ENCODE measurements at regions not wholly inside any gene's neighbourhood (a gene's known extent, or its start where the extent isn't known, plus 50 kb on each side); places are given as distances from the start of the nearest gene placed in this dataset.
"Not testable (repeated sequence)": the region's sequence is repeated elsewhere in the genome, so short reads cannot be mapped to it uniquely, and the experiment has no call there.

DNA sequence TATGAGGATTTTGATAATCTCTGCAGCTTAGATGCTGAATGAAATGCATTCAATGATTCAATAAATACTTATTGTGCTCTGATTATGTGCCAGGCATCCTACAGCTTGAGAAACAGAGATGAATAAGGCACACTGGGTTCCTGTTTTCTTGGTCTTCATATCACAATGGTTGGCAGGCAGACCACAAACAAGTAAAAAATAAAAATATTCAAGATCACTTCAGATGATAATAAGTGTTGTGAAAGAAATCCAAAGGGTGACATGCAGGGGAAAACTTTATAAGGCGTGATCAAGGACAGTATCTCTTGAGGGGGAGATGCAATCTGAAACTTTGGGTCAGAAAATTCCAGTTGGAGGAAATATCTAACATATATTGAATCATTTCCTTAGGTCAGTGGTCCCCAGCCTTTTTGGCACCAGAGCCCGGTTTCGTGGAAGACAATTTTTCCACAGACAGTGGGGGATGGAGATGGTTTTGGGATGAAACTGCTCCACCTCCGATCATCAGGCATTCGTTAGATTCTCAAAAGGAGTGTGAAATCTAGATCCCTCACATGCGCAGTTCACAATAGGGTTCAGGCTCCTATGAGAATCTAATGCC is 73.7 kb upstream of the RAP1B start:
- Mint-ChIP-seq H3K4me3 (peak overlapping the region; percentile 9), H3K36me3 (ENCODE audit: insufficient read depth) (peaks cover 2% of the 10 kb centered on the region), H3K27me3 (no peaks in the 10 kb centered on the region), H3K4me1 (peaks cover 48% of the 10 kb centered on the region), H3K9me3 (peaks cover 7% of the 10 kb centered on the region), H3K27ac (ENCODE audit: low read depth) (peak overlapping the region; percentile 53)
- ATAC-seq (replicated peaks; ENCODE audit: extremely low read depth, poor library complexity, severe bottlenecking): peak; percentile 24
- no peak for DNase-seq (ENCODE audit: low spot score in 2 of 2)

GRCh38 chr12:68537571-68537970 is 73.1 kb upstream of the RAP1B start:
- DNase-seq (ENCODE audit: low spot score in 2 of 2) (no peak), ATAC-seq (replicated peaks; ENCODE audit: extremely low read depth, poor library complexity, severe bottlenecking) (no peak)
- H3K4me3 Mint-ChIP-seq: peak overlapping the region; percentile 9
- H3K9me3 Mint-ChIP-seq: peaks cover 7% of the 10 kb centered on the region
- H3K4me1 Mint-ChIP-seq: peaks cover 48% of the 10 kb centered on the region
- peaks cover 2% of the 10 kb centered on the region for H3K36me3 Mint-ChIP-seq (ENCODE audit: insufficient read depth)
- H3K27ac Mint-ChIP-seq (ENCODE audit: low read depth): no peak overlapping the region
- no peaks in the 10 kb centered on the region for H3K27me3 Mint-ChIP-seq

DNA sequence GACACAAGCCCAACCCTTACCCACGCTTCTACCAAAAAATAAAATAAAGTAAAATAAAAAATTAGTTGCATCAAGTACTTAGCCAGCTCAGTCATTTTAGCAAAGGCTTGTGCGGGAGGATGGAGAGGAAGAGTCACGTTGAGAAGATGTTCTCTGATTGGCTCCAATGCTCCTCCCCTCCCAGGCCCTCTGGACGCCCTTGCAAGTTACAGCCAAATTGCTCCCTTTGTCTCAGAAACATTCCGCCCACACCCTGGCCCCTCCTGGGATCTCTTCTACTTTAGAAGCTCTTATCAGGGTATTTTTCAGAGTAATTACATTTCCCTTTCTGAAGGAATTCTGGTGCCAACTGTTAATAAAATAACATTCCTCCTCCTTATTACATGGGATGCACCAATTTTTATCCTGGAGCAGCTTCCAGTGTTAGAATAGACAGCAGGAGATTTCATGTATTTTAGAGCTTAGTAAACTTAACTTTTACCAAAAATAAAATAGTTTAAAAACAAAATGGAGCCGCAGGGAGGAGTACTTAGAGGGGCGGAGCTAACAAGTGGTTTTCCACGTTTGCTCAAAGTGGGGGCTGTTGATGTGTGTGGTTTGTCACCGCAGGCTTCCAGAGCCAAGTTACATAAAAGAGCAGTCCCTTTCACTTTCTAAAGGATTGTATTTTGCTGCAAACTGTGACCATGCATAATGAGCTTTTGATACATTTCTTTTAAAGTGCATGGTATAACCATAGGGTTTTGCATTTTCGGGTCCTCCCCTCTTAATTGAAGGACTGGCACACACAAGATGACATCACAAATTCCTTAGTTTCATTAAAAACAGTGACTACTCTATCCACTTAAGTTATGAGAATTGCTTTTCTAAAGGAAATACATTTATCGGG is 71.7 kb upstream of the RAP1B start:
- ATAC-seq (replicated peaks; ENCODE audit: extremely low read depth, poor library complexity, severe bottlenecking) (peak; percentile 91), DNase-seq (ENCODE audit: low spot score in 2 of 2) (peak in 1 of 2 donors; percentile 55)
- Mint-ChIP-seq H3K36me3 (ENCODE audit: insufficient read depth) (peaks cover 2% of the 10 kb centered on the region), H3K9me3 (peaks cover 7% of the 10 kb centered on the region), H3K4me1 (peaks cover 42% of the 10 kb centered on the region), H3K4me3 (peak overlapping the region; percentile 59), H3K27ac (ENCODE audit: low read depth) (peak overlapping the region; percentile 83), H3K27me3 (no peaks in the 10 kb centered on the region)

DNA sequence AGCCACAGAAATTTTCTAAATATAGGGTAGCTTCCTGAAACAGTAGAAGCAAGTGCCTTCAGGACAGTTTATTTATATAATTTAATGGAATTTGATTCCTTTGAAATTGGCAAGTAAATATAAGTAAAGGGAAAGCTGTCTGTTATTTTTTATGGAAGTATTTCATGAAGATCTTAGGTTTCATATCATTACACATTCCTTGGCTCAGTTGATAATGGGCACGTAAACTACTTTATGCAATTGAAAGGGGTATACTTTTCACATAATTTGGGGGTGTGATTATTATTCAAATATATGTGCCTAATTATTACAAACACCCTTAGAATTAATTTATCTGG is 71.1 kb upstream of the RAP1B start:
- H3K4me1 Mint-ChIP-seq: peaks cover 42% of the 10 kb centered on the region
- no peaks in the 10 kb centered on the region for H3K27me3 Mint-ChIP-seq
- peaks cover 7% of the 10 kb centered on the region for H3K9me3 Mint-ChIP-seq
- peaks cover 3% of the 10 kb centered on the region for H3K36me3 Mint-ChIP-seq (ENCODE audit: insufficient read depth)
- H3K4me3 Mint-ChIP-seq: peak overlapping the region; percentile 59
- H3K27ac Mint-ChIP-seq (ENCODE audit: low read depth): peak overlapping the region; percentile 83
- ATAC-seq (replicated peaks; ENCODE audit: extremely low read depth, poor library complexity, severe bottlenecking) (no peak), DNase-seq (ENCODE audit: low spot score in 2 of 2) (no peak)

DNA sequence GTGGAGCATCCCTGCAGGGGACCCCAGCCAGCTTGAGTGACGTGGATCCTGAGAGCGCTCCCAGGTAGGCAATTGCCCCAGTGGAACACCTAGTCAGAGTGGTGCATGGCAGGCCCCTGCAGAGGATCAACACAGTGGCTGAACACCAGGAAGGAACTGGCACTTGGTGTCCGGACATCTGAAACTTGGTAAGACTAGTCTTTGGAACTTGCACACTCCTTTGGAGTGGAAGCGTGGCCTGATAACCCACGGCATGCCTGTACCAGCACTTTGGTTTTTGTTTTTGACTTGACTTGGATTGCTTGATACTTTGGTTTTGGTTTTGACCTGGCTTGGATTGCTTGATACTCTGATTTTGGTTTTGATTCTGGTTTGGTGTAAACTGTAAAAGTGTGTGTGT is 69.9 kb upstream of the RAP1B start:
- Mint-ChIP-seq H3K4me3 (peak overlapping the region; percentile 42), H3K4me1 (peaks cover 42% of the 10 kb centered on the region), H3K27ac (ENCODE audit: low read depth) (peak overlapping the region; percentile 87)
- not testable (repeated sequence) for ATAC-seq (replicated peaks; ENCODE audit: extremely low read depth, poor library complexity, severe bottlenecking); H3K9me3 Mint-ChIP-seq; DNase-seq (ENCODE audit: low spot score in 2 of 2); H3K27me3 Mint-ChIP-seq; H3K36me3 Mint-ChIP-seq (ENCODE audit: insufficient read depth)

GRCh38 chr12:68547318-68547717 is 63.4 kb upstream of the RAP1B start:
- not testable (repeated sequence) for H3K27me3 Mint-ChIP-seq; H3K27ac Mint-ChIP-seq (ENCODE audit: low read depth); H3K36me3 Mint-ChIP-seq (ENCODE audit: insufficient read depth); DNase-seq (ENCODE audit: low spot score in 2 of 2); H3K4me3 Mint-ChIP-seq; H3K9me3 Mint-ChIP-seq; H3K4me1 Mint-ChIP-seq; ATAC-seq (replicated peaks; ENCODE audit: extremely low read depth, poor library complexity, severe bottlenecking)

GRCh38 chr12:68552605-68553195 is 58.0 kb upstream of the RAP1B start:
- not testable (repeated sequence) for H3K36me3 Mint-ChIP-seq (ENCODE audit: insufficient read depth); H3K27me3 Mint-ChIP-seq; H3K4me3 Mint-ChIP-seq; ATAC-seq (replicated peaks; ENCODE audit: extremely low read depth, poor library complexity, severe bottlenecking); H3K4me1 Mint-ChIP-seq; H3K9me3 Mint-ChIP-seq; DNase-seq (ENCODE audit: low spot score in 2 of 2); H3K27ac Mint-ChIP-seq (ENCODE audit: low read depth)

DNA sequence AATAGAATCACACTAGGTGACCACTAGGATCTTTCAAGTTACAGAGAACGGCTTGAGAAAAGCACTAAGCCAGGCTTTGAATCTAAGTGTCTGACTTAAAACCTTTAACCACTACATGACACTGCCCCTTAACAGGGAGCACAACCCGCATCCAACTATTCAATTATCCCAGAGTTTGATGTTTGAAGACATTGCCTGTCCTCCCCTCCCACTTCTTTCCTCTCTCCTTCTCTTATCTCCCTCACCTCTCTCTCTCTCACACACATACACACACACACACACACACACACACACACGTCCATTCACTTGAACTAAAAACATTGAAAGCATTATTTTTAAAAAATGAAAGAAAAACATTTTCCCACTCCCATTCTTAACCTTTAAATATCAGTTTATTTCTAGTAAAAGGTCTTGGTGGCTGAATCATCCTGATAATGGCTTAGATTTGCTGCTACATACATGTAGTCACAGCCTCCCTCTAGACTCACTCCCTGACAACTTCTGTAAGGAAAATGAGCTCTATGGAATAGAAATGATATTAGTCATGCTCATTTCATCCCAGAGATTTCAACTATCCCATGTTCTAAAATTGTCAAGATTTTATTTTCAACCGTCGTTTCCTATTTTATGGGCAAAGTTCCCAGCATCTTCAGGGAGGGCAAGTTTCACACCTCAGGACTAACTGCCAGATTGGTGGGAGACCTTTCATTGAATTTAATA is 53.5 kb upstream of the RAP1B start:
- H3K4me3 Mint-ChIP-seq: no peak overlapping the region
- no peaks in the 10 kb centered on the region for H3K27me3 Mint-ChIP-seq
- H3K4me1 Mint-ChIP-seq: peaks cover 14% of the 10 kb centered on the region
- no peak for DNase-seq (ENCODE audit: low spot score in 2 of 2)
- ATAC-seq (replicated peaks; ENCODE audit: extremely low read depth, poor library complexity, severe bottlenecking): no peak
- H3K9me3 Mint-ChIP-seq: no peaks in the 10 kb centered on the region
- H3K36me3 Mint-ChIP-seq (ENCODE audit: insufficient read depth): no peaks in the 10 kb centered on the region
- H3K27ac Mint-ChIP-seq (ENCODE audit: low read depth): no peak overlapping the region

DNA sequence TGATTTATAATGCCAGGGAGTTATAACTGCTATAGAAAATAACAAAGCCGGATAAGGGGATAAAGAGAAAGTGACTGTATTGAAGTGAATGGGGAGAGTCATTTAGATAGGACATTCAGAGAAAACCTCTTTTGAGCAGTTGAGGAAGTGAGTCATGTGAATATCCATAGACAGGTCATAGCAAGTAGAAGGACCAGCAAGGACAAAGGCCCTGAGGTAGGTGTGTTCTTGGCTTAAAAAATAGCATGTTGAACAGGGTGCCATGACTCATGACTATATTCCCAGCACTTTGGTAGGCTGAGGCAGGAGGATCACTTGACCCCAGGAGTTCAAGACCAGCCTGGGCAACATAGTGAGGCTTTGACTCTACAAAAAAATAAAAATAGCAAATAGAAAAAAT is 51.5 kb upstream of the RAP1B start:
- no peak for DNase-seq (ENCODE audit: low spot score in 2 of 2)
- Mint-ChIP-seq H3K27ac (ENCODE audit: low read depth) (no peak overlapping the region), H3K9me3 (no peaks in the 10 kb centered on the region), H3K27me3 (no peaks in the 10 kb centered on the region), H3K4me3 (no peak overlapping the region), H3K4me1 (peaks cover 18% of the 10 kb centered on the region), H3K36me3 (ENCODE audit: insufficient read depth) (no peaks in the 10 kb centered on the region)
- ATAC-seq (replicated peaks; ENCODE audit: extremely low read depth, poor library complexity, severe bottlenecking): no peak

DNA sequence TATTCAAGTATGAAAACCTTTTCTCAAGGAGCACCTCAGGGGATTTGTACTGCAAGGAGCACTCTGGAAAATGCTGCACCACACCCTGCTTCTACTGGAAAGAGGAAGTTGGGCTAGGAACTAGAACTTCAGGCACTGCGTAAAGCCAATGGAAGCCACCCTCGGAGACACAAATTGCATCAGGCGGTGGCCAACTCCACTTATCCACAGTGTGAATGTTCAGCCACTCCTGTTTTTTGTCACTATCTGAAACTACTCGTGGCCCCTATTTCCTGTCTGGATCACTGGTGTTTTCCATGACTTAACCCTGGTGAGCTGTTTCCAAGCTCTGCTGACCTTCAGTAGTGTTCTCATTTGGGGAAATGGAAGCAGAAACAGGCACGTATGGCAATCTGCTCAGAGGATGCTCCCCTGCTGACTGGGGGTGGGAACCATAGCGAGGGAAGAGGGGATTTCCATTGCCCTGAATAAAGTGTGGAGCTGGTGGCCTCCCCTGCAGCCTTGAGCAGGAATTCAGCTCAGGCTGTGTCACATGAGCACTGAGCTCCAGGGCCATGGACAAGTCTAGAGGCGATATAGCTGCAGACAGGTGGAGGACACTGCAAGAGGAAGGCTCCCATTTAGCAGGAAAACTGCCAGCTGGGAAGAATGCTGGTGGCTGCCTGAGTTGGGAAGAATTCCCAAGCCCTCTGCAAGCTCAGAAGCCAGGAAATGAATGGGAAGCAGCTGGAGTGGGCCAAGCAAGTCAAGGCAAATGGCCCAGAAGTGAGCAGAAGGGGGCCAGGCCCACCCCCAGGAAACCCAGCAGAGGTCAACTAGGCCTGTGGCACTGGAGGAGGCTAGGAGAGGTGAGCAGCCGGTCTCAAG is 50.5 kb upstream of the RAP1B start:
- Mint-ChIP-seq H3K36me3 (ENCODE audit: insufficient read depth) (no peaks in the 10 kb centered on the region), H3K27me3 (no peaks in the 10 kb centered on the region), H3K27ac (ENCODE audit: low read depth) (no peak overlapping the region), H3K4me3 (no peak overlapping the region), H3K4me1 (peaks cover 28% of the 10 kb centered on the region), H3K9me3 (no peaks in the 10 kb centered on the region)
- ATAC-seq (replicated peaks; ENCODE audit: extremely low read depth, poor library complexity, severe bottlenecking) (no peak), DNase-seq (ENCODE audit: low spot score in 2 of 2) (no peak)

- Mint-ChIP-seq H3K36me3 (ENCODE audit: insufficient read depth) (no peaks in the 10 kb centered on the region), H3K4me3 (no peak overlapping the region), H3K9me3 (no peaks in the 10 kb centered on the region), H3K27me3 (no peaks in the 10 kb centered on the region), H3K27ac (ENCODE audit: low read depth) (no peak overlapping the region), H3K4me1 (peaks cover 34% of the 10 kb centered on the region)
- ATAC-seq (replicated peaks; ENCODE audit: extremely low read depth, poor library complexity, severe bottlenecking) (no peak), DNase-seq (ENCODE audit: low spot score in 2 of 2) (no peak)
Observed at GRCh38 chr12:68560851-68561422, 49.8 kb upstream of the RAP1B start.
